ENCODE measurements at regions not wholly inside any gene's neighbourhood (a gene's known extent, or its start where the extent isn't known, plus 50 kb on each side); places are given as distances from the start of the nearest gene placed in this dataset.
"Not testable (repeated sequence)": the region's sequence is repeated elsewhere in the genome, so short reads cannot be mapped to it uniquely, and the experiment has no call there.

DNA sequence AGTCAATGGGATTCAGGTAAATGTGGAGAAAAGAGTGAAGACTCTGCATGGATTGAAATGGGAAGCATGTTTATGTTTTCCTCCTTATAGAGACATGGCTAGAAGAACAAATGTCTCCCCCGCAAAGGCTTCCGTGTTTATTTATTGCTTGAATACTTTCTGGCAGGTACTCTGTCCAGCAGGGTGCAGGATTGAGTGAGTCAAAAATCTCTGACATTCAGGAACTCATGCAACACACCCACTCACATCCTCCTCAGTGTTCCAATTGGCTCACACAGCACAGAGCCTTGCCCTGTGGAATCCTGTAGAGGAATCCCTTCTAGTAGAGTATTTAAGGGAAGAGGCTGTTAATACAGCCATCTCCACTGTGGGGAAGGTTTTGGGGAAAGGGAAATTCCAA lies 290.3 kb upstream of the VWC2 start:
- DNase-seq = no peak

DNA sequence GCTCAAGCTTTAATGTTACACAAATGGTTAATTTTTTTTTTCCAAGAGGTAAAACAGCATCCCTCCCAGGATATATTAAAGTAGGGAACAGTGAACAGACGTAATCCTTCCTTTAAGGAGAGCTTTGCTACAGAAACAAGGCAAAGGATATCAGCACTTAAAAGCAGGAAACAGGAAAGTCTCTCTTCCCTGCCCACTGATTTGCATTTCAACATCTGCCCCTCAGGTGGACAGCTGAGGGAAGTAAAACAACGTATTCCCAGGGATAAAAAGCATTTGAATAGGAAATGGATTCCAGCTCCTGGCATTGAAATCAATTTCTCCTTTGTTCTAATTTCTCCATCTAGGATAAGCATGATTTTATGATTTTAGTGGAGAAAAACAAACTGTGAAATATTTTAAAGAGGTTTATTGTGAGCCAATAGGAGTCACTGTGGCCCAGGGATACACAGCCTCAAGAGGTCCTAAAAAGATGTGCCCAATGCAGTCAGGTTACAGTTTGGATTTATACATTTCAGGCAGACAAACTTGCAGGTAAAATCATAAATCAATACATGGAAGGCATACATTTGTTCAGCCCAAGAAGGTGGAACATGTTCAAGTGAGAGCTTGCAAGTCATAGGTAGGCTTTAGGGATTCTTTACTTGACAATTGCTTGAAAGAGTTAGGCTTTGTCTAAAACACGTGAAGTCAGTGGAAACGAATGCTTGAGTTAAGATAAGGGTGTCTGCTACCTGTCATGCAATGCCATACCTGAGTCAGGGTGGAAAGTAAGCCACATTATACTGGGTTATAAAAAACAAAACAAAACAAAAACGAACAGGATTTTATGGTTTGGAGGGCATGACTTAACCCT lies 286.2 kb upstream of the VWC2 start:
- no peak for DNase-seq

DNA sequence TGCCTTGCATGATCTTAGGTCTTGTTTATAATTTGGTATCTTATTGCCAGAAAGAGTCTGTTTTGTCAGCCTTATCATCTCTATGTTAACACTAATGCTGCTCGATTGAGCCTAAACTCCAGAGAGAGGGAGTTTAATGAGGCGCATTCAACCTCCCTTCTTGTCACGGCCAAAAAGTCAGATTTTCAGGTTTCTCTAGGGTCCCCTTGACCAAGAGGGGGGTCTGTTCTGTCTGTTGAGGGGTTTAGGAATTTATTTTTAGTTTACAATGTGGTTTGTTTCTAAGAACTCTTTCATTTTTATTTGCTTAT lies 285.7 kb upstream of the VWC2 start:
- no peak for DNase-seq

DNA sequence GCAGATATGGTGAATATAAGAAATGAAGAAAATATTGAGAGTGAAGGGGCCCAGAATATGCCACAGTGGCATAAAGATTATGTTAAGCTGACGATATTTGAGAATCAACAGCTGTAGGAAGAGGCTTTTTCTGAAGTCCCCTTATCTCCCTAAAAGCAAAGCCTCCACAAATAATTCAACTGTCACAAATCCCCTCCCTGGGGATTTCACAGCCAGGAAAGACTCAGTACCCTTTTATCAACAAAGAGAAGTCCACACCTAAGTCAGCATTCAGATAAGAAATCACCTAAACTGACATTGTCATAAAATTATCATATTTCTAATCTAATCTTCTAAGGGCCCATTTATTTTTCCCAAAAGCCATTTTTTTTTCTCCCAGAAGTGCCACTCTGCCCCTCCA lies 284.9 kb upstream of the VWC2 start:
- no peak for DNase-seq

DNA sequence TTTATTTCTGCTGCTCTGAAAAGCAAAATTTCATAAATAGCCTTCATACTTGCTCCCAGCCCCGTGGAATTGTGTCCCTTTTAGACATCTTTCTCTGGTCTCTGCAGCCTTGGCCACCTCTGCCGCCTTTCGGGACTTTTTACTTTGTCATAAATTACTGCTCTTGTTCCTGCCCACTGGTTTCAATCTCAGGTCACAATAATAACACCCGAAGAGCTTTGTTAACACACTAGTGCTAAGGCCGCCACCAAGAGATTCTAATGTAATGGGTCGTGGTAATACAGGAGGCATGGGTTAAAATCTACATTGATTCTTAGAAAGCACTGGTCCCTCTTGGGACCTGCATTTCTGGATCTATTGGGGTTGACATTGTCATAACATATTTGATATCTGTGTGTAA lies 276.0 kb upstream of the VWC2 start:
- DNase-seq = no peak

DNA sequence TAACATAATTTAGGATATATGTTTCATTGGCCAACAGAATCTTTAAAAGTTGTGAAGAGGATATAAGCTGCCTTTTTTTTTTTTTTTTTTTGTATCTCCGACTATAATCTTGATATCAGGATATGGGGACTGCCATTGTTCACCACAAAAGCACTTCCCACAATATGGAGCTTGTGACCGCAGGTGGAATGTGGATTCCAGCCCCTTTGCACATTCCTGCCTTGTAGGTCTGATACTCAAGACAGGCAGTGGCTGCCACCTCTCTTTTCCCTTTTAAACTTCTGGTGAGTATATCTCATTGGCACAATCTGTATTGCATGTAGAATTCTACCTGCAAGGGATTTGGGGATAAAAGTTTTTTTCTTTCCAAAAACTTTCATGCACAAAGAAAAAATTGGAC lies 272.7 kb upstream of the VWC2 start:
- no peak for DNase-seq

DNA sequence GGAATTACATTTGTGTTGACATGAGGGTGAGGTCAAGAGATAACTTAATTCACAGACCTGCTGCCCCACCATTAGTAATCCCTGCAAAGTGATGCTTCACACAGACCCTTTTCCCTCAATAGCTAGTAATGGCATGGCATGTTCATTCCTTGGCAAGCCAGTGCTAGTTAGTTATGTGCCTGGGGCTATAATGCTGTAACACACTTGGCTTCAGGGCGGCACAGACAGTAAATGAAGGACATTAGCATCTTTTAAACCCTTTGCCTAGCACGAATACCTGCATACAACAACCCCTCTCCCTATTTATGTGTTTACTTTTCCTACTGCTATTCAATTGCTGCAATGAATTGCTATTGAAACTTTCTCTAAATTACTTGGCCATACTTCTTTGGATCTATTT lies 266.2 kb upstream of the VWC2 start:
- DNase-seq = not testable (repeated sequence)

DNA sequence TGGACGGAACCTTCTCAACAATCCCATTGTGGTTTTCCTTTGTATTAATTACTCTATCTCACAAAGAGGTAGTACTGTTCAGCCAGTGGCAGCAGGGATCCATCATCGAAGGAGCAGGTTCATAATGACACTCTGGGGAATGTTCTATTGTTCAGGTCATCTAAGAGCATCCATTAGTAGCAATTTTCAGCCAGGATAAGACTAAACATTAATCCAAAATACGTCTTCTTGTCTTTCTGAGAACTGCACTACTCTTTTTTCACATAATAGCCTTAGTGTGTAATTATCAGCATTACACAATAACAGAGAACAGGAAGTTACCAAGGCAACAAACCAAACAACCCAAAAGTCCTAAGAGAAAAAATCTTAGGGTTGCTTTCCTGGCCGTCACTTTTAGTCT lies 259.5 kb upstream of the VWC2 start:
- no peak for DNase-seq

DNA sequence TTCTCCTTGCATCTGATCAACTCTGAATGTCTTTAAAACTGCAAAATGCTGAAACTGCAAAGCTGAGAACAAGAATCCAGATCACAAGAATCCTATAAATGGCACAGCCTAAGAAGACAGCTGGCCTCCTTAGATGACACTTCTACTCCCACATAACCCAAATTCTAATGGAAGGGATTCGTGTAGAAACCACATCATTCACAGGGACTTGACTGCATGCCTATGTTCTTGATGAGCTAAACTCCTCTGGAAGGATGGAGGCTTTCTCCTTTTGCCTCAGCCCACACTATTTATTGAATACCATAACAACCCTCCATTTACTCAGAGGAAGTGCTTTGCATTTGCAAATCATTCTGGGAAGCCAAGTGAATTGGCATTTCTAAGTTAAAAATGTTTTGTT lies 252.5 kb upstream of the VWC2 start:
- no peak for DNase-seq

DNA sequence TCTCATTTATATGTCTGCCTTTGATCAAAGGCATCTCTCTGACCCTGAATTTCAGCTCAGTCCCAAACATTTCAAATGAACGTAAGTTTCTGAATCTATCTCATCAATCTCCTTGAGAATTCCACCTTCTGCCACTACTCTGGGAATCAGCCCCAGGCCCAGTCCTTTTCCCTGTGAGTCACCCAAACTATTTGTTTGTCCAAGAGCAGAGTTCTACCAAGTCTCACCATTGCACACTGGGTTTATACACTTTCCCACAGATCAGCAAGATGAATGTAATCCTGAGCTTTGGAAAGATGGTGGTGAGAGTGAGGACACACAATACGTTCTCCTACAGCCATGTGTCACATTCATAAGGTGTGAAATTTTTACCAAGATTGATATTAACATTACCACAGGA lies 251.3 kb upstream of the VWC2 start:
- no peak for DNase-seq

DNA sequence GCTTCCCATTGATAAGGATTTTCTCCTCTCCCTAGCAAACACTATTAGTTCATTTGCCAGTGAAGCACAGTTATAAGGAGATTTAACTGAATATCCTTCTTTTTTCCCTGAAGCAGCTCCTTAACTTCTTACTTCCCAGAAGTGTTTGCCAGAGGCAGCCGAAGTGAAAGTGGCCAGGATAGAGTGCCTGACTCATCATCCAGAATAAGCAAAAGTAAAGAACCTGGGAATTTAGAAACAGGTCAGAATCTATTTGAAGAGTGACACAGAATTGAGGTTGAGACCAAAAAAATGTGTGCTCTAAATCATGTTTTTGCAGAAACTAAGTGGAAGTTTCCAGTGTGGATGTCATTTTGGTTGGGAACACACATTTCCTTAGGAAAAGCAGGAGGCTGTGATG lies 249.6 kb upstream of the VWC2 start:
- no peak for DNase-seq

DNA sequence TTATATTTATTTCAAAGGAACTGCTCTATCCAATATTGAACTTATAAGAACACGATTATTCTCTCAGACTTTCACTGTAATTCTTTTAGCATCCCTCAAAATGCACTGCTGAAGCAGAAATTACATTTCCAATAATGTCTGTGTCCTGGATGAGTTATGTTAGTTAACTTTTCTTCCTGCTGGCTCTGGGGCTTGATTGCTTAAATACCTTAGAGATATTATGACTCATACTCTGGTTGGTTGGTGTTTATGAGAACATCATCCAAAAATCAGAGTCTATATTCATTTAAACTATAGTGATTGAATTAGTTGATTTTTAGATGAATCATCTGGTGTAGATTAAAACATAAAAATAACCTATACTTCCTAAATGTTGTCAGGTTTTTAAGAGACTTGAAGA lies 246.3 kb upstream of the VWC2 start:
- no peak for DNase-seq

DNA sequence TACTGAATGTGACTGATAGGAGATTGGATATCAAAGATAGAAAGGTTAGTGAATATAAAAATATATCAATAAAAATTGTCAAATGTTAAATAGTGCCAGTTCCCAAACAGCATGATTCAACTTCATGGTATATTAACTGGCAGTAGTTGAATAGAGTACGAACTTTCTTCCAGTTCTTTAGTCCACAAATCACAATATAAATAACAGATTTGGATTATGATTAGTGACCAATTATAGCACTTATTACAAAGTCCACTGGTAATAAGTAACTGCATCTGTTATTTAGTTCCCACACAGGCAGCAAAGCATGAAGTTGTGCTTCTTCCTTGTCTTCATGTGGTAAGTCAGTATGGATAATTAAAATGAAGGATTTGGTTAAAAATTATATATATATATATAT lies 243.0 kb upstream of the VWC2 start:
- no peak for DNase-seq

DNA sequence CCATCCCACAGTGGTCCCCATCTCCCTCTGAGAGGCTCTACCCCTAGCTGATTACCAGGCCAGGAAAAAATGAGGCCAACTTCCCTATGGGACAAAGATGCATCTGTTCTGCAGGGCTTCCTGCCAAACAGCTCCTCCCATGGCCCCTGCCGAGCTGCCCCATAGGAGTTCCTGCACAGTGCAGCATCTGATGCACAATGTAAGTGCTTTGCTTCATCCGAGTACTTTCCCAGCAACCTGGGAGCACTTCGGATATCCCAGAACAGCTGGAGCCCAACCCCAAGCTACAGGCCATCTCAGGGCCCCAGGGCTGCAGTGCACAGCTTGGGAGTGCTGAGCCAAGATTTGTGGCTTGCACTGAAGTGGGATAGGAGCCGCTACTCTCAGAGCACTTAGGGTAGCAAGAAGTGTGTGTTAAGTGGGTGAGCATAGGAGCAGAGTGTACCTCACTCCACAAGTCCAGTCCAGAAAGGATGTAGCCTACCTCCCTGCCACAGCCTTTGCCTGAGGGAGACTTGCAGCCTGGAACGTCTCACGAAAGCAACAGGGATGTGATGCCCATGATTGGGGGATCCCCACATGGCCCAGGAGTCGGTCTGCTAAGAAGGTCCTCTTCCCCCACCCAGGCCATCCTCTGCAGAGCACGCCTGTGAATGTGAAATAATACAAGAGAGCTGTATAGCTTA lies 209.6 kb upstream of the VWC2 start:
- DNase-seq = no peak

DNA sequence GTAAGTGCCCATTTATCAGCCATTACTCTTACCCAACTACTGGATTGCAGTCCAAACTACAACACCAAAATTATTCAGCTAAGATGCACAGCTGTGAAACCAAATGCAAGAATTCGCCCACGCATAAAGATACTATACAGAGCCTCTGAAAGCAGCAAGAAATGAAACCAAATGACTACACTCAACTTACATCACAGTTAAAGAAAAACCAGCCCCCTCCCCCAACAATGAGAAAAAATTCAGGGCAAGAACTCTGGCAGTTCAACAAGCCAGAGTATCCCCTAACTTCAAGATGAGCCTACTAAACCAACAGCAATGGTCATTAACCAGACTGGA lies 209.1 kb upstream of the VWC2 start:
- no peak for DNase-seq

DNA sequence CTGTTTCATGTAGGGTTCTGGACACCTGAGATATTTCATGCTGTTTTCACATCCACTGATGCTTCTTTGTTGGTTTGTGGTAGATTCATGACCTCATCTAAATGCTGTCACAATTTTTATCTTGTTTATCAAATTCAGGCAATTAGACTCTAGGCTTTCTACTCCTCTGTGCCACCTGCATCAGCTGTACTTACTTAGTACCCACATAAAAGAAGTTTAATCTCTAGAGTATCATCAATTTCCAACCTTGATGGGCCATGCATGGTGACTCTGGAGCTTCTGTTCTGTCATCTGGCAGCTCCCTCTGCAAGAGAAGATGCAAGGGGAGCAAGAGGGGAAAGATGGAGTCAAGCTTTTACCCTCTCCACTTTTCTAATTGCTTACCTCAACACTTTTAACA lies 195.9 kb upstream of the VWC2 start:
- DNase-seq = no peak

DNA sequence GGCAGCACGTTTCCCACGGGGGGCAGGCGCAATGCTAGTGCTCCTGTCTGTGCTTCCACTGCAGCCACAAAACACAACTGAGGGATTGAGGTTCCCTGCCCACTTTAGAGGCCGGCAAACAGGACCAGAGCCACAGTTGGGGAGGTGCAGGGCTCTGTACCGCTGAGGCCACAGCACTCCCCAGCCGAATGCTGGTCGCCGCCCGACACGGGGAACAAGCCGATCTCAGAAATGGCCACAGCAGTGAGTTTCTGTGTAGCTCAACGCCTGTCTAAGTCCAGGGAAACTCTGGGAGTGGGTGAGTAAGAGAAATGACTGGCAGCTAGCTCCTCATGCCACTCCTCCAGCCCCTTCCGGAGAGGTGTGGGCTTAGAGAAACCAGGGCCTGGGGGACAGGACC lies 194.0 kb upstream of the VWC2 start:
- DNase-seq = no peak

DNA sequence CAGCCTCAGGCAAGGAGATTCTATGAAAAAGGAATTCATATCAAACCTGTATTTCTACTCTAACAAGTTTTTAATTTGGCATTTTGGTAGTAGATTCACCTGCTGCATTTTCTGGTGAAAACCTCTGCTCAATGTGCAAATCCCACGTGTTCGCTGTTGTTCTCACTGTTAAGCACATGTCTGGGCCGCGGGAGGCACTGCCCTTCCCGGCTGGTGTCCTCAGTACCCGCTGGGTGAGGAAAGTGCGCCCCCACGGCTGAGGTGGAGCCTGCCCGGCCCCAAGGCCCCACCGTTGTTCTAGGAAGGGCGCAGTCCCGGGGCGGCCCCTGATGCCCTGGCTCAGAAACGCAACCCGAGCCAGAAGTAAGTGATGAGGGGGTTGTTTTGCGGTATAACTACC lies 193.4 kb upstream of the VWC2 start:
- DNase-seq = no peak

DNA sequence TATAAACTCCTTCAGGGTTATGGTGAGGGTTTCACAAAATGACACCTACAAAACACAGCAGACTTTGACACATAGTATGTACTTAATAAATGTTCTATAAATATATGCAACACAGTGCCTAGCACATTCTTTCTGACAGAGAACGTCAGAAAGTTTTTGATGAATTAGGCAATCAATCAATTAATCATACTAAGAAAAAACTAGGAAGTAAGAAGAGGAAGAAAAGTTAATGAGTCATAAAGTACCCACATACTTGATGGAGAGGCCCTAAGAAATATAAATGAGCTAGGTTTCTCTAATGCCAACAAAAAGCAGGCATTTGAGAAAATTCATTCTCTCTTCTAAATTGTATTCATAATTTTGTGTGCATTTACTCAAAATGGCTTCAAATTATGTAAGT lies 192.7 kb upstream of the VWC2 start:
- no peak for DNase-seq

DNA sequence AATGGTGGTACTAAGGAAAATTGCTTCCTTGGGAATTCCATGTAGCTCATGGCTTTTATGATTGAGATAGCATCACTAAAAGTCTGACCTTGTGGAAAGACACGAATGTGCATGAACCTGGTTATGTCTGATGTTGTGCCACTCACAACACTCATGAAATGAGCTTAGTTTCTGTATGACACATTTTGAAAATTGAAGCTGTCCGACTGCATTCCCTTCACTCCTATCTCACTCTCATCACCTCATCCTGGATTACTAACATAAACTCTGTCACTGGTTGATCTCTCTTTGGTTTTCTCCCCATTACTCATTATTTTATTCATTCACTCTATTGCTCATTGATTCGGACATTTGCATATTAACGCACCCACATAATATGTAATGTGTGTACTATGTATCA lies 190.0 kb upstream of the VWC2 start:
- DNase-seq = no peak

DNA sequence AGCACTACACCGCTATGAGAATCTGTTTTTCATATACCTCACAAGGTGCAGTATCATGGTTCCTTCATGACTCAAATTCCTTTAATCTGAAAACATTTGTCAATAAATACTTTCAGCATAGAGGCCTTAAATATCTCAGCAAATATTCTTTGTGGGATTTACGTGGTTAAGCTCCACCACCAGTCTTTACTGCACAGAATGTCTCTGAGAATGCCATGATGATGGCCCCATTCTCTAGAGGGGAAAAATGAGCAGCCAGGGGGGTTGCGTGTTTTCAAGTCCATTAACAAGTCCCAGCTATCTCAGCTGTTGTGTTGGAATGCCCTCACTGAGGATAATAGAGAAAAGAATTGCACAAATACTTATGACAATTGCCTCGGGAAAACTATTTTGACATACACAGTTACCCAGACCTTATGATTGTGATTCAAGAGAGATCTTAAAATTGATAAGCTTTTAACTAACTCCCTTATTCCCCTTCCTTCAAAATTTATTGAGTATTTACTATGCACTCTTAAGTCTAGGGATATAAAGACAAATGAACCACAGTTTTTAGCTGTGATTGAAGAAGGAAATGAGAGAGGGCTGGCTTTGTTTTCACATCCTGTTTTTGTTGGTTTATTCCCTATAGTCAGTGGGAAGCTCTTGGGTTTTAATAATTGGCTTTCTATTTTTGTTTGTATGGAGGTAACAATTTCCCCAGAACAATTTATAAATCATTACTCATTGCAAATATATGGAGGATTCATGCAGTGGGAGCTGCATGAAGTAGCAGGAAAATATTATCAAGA lies 176.5 kb upstream of the VWC2 start:
- DNase-seq = no peak

DNA sequence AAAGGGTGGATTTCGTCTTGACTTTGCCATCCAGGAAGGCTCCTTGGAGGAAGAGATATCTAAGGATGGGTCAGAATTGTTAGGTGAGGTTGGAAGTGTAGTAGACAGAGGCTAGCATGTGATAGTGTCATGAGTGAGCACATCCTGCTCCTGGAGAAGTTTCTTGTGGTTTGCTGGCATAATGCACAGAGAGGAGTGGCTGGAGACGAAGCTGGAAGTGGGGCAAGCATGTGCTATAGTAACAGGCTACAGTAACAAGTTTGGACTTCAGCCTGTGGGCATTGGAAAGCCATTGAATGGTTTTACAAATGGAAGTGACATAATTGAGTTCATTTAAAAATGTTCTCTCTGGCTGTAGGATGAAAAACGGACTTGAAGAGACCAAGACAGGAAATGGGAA lies 175.6 kb upstream of the VWC2 start:
- DNase-seq = no peak

DNA sequence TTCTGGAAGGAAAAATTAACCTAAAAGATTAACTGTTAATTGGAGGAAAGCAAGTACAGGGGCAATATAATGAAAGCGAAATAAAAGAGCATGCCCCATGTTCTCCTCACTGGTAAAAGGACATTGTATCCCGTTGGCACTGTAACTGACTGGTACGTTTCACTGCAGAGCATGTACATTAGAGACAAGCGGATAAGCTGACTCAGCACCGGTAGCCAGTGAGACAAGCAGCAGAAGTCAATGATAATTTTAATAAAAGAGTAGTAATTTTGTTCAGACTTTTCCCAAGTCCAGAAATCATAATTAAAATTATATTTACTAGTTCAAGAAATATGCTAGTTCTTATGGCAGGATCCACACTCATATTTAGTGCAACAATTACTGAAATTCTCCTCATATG lies 161.5 kb upstream of the VWC2 start:
- no peak for DNase-seq

DNA sequence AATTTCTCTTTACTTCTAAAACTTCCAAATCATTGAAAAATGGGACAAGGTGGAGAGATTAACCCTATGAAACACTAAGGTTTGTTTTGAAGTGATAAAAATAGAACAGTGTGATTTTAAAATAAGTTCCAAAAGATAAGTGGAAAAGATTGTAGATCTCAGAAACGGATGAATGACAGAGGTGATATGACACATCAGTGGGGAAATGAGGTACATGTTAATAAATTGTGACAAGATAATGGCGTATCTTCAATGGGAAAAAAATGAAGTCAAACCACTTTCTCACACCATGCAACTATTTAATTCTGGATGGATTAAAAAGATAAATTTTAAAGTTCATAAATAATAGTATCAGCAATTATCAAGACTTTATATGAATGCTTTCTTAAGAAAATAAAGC lies 159.7 kb upstream of the VWC2 start:
- DNase-seq = no peak

Measured in T-helper 2 cell (primary cell).